Liver (tissue), 3 donors: ENCODE measurements at regions not wholly inside any gene's neighbourhood (a gene's known extent, or its start where the extent isn't known, plus 50 kb on each side); places are given as distances from the start of the nearest gene placed in this dataset.

Source experiments
- HNF4G ChIP-seq: IDR thresholded peaks from 2 replicates; pipeline ENCODE4 v1.6.1; 2016; ENCODE audit warnings: antibody characterized with exemption
- RAD21 ChIP-seq, 2 donors: IDR thresholded peaks; 2 replicates each; pipeline ENCODE4 v1.6.1; 2016; ENCODE audit warnings: antibody characterized with exemption in 2 of 2, mild to moderate bottlenecking in 2 of 2
- SP1 ChIP-seq: IDR thresholded peaks from 2 replicates; pipeline ENCODE4 v1.6.1; 2018; ENCODE audit warnings: antibody characterized with exemption, mild to moderate bottlenecking
- TF ChIP-seq, protein P1 (sequence below): fragments of 150-350 bp; IDR thresholded peaks from 2 replicates; pipeline ENCODE4 v1.5.1; 2017; ENCODE audit warnings: improper control_type of control experiment, low read depth, low read length; ENCODE audit not compliant: missing input control
- TF ChIP-seq, protein P2 (sequence below): IDR thresholded peaks from 2 replicates; pipeline ENCODE4 v1.6.1; 2016; ENCODE audit warnings: antibody characterized with exemption, mild to moderate bottlenecking
- donor health status: healthy.
- donor health status: healthy.

DNA sequence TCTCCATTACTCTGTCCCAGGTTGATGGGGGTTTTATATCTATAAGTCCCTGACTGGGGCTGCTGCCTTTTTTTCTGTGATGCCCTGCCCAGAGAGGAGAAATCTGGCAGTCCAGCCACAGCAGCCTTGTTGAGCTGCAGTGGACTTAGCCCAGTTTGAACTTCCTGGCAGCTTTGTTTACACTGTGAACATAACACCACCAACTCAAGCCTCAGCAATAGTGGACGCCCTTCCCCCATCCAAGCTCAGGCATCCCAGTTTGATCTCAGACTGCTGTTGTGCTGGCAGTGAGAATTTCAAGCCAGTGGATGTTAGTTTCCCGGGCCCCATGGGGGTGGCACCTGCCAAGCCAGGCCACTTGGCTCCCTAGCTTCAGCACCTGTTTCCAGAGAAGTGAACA, 298.5 kb upstream of the KDM5D start:
- TF ChIP-seq, protein P1, sequence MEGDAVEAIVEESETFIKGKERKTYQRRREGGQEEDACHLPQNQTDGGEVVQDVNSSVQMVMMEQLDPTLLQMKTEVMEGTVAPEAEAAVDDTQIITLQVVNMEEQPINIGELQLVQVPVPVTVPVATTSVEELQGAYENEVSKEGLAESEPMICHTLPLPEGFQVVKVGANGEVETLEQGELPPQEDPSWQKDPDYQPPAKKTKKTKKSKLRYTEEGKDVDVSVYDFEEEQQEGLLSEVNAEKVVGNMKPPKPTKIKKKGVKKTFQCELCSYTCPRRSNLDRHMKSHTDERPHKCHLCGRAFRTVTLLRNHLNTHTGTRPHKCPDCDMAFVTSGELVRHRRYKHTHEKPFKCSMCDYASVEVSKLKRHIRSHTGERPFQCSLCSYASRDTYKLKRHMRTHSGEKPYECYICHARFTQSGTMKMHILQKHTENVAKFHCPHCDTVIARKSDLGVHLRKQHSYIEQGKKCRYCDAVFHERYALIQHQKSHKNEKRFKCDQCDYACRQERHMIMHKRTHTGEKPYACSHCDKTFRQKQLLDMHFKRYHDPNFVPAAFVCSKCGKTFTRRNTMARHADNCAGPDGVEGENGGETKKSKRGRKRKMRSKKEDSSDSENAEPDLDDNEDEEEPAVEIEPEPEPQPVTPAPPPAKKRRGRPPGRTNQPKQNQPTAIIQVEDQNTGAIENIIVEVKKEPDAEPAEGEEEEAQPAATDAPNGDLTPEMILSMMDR = no peak
- TF ChIP-seq, protein P2, sequence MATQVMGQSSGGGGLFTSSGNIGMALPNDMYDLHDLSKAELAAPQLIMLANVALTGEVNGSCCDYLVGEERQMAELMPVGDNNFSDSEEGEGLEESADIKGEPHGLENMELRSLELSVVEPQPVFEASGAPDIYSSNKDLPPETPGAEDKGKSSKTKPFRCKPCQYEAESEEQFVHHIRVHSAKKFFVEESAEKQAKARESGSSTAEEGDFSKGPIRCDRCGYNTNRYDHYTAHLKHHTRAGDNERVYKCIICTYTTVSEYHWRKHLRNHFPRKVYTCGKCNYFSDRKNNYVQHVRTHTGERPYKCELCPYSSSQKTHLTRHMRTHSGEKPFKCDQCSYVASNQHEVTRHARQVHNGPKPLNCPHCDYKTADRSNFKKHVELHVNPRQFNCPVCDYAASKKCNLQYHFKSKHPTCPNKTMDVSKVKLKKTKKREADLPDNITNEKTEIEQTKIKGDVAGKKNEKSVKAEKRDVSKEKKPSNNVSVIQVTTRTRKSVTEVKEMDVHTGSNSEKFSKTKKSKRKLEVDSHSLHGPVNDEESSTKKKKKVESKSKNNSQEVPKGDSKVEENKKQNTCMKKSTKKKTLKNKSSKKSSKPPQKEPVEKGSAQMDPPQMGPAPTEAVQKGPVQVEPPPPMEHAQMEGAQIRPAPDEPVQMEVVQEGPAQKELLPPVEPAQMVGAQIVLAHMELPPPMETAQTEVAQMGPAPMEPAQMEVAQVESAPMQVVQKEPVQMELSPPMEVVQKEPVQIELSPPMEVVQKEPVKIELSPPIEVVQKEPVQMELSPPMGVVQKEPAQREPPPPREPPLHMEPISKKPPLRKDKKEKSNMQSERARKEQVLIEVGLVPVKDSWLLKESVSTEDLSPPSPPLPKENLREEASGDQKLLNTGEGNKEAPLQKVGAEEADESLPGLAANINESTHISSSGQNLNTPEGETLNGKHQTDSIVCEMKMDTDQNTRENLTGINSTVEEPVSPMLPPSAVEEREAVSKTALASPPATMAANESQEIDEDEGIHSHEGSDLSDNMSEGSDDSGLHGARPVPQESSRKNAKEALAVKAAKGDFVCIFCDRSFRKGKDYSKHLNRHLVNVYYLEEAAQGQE = no peak
- no peak for TF ChIP-seq HNF4G
- TF ChIP-seq RAD21 (IDR thresholded peaks at IDR 0.05) = no peak
- no peak for TF ChIP-seq SP1
